Renal cortical epithelial cell (primary cell): ENCODE measurements at regions not wholly inside any gene's neighbourhood (a gene's known extent, or its start where the extent isn't known, plus 50 kb on each side); places are given as distances from the start of the nearest gene placed in this dataset.
A peak's percentile ranks its signal among the peaks of the same experiment; 100 is the strongest.

Experiments used
- DNase-seq: peaks from one replicate; pipeline ENCODE4 v3.0.0-alpha.2; 2011; ENCODE audit warnings: low read depth

- DNase-seq = no peak
Measured at GRCh38 chr12:4050340-4050739, 177.1 kb upstream of the PARP11 start.

- DNase-seq = no peak
Measured at GRCh38 chr12:4049298-4050080, 176.3 kb upstream of the PARP11 start.

DNA sequence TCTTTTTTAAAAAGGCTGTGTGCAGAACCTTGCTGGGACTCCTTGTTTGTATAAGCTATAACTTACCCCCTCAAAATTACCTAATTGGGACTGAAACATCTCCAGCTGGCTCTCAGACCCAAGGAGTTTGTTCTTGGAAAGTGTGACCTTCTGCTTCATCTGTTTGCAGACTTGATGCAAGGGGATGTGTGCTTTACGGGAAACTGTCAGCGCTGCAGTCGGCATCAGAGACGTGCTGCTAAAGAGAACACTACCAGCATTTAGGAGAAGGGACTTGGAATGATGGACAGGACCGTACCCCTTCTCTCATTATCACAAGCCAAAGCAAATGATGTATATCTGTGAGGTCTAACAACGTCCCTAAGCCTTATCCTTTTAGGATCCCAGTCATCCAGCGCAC is 174.2 kb upstream of the PARP11 start:
- DNase-seq = no peak

- no peak for DNase-seq
Measured at GRCh38 chr12:4046495-4046840, 173.3 kb upstream of the PARP11 start.

DNA sequence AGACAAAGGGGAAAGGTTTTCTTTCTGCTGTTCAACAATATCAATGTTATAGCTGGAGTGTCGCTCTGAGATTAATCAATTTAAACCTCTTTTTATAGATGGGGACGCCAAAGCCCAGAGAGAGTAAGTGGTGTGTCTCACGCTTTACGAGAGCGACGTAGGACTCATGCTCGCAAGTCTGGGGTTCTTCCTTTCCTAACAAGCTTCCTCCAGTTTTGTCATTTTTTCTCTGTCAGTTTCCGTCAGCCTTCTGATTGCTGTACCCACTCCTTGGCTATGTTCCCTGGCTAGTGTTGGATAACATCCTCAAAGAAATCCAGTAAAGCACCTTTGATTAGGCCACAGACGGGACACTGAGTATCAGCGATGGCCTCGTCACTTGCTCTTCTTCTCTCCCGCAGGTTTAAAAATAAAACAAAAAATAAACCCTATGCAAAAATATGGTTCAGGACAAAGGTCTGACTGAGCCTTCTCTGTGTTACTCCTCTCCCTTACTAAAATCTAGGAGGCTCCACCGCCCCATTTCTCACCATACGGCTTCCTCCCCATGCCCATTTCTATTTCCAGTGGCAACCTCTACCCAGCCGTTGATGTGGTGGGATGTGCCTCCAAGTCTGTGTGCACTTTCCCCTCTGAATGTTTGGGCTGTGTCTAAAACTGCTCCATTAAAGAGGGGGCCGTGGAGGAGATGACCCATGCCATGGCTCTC is 172.7 kb upstream of the PARP11 start:
- DNase-seq = no peak

DNA sequence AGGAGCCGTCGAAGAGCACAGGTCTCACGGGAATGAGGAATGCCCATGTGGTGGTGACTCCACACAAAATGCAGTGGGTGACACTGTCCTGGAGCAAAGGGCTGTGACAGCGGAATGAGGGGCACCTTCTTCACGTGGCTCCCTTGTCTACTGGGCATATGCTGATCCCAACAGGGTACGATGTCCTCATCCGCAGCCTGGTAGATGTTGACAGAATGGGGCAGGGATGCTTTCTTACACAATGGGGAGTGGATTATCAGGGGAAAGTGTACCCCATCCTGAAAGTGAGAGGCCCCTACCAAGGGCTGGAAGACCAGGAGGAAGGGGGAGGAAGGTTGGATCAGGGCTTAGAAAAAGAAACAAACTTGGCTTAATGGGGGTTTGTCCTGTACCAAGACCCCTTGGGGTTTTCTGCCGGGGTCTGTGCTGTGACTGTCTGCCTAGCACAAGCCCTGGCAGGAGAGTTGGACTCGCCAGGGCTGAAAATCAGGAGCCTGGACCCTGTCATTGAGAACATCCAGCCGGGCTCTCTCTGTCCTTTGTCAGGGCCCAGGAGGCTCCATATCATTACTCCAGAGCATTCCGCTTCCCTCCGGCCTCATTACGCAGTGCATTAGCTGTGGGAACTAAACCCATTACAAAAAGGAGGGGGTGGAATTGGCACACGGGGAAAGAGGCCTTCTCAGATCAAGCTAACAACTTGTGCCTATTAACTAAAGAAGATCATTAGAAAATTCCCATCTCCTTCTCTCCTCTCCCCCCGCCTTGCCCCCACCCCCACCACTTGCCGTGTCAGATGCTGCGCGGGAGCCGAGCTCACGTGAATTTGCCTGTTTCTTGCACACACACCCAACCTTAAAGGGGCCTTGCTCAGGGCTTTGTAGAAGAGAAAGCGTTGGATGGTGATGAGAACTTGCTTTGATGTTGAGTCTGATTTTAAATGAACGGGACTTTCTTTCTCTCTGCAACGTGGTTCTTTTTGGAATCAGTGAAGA is 171.8 kb upstream of the PARP11 start:
- no peak for DNase-seq

DNA sequence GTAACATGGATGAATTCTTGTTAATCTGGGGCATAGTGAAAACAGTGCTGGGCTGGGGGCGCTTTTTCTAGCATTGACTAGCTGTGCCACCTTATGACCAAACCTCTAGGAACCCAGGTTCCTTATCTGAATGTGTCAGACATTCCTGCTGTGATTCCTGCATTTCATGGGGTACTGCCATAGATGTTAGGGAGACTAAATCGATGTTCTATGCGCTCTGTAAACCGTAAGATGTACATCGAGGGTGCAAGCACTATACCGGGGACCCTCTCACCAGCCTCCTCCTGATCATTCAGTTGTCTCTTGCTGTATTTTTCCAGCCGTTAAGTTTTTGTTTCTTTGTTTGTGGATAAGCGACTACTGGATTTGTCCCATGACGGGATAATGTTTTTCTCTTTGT is 170.9 kb upstream of the PARP11 start:
- no peak for DNase-seq

DNA sequence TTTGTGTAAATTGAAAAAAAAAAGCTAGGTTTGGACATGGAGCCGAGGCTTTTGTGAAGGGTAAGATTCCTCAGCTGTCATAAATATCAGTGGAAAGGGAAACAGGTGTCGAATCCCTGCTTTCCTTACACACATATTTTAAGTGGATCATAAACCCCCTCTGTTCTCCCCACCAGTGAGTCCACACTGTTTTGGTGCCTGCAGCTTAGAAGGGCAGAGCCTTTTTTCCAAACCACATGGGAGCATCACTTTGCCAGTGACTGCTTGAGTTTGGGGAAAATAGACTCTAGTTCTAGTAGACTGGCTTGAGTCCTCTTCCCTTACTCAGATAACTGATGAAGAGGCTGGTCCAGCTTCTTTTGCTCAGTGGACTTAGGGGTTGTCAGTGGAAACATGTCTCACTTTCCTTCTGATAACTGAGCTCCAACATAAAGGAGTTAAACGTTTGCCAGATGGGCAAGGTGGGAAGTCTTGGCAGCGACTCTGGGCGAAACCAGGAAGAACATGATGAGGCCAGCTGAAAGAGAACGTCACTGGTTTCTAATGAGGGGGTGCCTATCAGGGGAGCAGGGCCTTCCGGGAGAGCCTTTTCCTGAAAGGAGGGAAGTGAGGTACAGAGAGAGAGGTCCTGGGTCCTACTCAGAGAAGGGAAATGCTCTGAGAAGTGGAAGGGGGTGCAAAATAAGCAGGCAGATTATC is 168.1 kb upstream of the PARP11 start:
- no peak for DNase-seq

- no peak for DNase-seq
Measured at GRCh38 chr12:4039931-4040330, 166.7 kb upstream of the PARP11 start.

GRCh38 chr12:4037747-4038312 is 164.6 kb upstream of the PARP11 start:
- DNase-seq = peak; percentile 33

GRCh38 chr12:4036671-4037271 is 163.6 kb upstream of the PARP11 start:
- peak; percentile 58 for DNase-seq

GRCh38 chr12:4034921-4035320 is 161.7 kb upstream of the PARP11 start:
- no peak for DNase-seq

DNA sequence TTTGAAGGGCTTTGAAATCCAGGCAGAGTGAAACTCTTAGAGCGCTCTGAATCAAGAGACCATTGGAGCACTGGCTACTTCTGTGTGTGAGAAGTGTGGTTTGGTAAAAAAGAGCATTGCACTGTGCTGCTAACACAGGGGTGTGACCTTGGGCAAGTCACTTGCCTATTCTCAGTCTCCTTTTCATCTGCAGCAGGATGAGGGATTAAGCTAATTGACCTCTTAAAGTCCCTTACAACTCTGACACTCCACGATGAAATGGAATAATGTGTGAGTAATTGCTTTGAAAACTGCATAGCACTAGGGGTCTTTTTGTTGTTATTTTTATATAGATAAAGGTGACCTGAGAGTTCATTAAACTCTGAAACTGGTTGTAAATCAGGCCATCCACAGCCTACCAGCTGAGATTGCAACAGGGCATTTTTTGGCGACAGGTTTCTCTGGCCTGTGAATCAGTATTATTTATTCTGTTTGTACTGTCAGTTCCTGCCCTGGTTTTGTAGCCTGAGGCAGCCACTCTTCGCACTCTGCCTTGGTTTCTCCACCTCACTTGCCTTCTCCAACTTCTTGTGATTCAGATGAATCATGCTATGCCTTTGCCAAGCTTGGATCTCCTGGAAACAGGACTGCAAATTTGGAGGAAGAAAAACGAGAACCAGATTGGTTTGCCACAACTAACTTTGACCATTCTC is 159.9 kb upstream of the PARP11 start:
- peak; percentile 56 for DNase-seq

DNA sequence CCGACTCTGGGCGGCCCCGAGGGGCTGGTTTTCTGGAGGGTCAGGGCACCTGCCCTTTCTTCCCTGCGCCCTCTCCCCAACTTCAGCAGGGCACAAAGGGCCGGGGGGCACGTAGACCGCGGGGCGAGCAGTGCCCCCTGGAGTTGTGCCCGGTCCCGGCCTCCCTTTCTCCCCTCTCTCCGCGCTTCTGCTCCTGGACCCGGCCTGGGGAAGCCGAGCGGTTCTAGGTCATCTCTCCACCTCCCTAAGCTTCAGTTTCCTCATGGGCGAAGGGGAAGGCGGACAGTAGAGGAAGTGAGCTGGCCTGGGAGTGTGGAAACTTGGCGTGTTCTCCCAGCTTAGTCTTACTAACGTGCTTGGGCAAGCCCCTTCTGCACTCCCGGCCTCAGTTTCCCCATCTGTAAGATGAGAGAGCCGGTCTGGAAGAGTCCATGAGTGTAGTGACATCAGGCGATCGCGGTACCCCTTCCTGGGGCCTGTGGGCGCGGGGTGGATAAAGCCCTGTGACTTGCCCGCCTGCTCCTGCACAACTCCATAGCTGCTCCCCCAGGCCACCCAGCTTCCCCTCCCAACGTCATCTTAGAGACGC is 158.6 kb upstream of the PARP11 start:
- DNase-seq = peak; percentile 33

GRCh38 chr12:4030929-4031702 is 157.9 kb upstream of the PARP11 start:
- peak; percentile 97 for DNase-seq

DNA sequence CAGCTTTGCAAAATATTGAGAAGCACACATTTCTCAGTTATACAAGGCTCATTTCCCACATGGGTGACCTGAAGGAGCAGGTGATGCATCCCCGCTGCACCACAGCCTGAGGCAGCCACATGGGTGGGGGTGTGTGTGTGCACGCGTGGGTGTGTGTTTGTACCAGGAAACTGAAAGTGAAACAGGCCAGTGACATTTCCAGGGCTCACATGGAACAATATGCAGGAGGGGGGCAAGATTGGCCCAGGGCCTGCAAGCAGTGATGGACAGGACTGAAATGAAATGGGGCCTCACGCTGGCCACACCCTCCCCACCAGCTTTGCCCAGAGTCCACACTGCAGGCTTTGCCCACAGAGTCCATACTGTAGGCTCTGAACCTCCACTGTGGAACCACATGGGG is 154.2 kb upstream of the PARP11 start:
- DNase-seq = peak; percentile 61

GRCh38 chr12:4026517-4026916 is 153.3 kb upstream of the PARP11 start:
- peak; percentile 66 for DNase-seq

- no peak for DNase-seq
Measured at GRCh38 chr12:4026020-4026358, 152.8 kb upstream of the PARP11 start.
